Putamen (tissue), 1 donor: ENCODE measurements at regions not wholly inside any gene's neighbourhood (a gene's known extent, or its start where the extent isn't known, plus 50 kb on each side); places are given as distances from the start of the nearest gene placed in this dataset.
"Not testable (repeated sequence)": the region's sequence is repeated elsewhere in the genome, so short reads cannot be mapped to it uniquely, and the experiment has no call there.

ENCODE experiments used
- DNase-seq: peaks from one replicate; pipeline ENCODE4 v3.0.0-alpha.2; 2016; ENCODE audit warnings: low spot score

DNA sequence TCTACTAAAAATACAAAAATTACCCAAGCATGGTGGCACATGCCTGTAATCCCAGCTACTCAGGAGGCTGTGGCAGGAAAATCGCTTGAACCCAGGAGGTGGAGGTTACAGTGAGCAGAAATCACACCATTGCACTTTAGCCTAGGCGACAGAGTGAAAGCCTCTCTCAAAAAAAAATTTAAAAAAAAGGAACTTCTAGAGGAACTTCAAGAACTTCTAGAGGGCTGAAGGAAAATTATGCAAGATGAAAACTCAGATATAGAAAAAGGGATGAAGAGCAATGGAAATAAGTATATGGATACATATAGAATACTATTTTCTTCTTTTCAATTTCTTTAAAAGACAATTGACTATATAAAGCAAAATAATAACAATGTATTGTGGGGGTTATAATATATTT lies 51.2 kb upstream of the PRR5 start:
- no peak for DNase-seq

DNA sequence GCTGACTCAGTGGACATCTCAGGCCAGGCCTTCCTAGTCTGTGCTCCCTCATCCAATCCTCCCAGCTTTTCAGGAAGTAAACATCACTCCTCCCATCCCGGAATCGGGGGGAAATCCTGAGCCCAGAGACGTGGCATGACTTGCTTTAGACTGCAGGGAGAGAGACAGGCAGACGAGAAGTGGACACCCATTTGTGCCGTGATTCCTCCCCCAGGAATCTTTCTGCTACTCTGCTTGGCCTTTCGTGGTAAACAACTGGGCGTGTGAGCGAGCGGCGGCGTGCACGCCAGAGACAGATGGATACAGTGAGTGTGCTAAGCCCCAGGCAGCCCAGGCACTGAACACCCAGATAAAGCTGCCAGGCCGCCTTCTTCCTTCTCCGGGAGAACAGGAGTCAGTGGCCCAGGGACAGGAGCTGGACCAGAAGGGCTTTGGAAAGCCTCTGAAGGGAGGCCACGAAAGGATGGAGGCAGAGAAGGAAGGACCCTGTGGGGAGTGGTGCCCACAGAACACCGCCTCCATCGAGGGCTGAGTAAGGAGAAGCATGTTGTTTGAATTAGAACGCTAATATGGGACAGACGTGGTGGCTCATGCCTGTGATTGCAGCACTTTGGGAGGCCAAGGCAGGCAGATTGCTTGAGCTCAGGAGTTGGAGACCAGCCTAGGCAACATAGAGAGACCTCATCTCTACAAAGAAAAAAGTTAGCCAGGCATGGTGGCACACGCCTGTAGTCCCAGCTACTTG lies 53.0 kb upstream of the PRR5 start:
- DNase-seq = no peak

DNA sequence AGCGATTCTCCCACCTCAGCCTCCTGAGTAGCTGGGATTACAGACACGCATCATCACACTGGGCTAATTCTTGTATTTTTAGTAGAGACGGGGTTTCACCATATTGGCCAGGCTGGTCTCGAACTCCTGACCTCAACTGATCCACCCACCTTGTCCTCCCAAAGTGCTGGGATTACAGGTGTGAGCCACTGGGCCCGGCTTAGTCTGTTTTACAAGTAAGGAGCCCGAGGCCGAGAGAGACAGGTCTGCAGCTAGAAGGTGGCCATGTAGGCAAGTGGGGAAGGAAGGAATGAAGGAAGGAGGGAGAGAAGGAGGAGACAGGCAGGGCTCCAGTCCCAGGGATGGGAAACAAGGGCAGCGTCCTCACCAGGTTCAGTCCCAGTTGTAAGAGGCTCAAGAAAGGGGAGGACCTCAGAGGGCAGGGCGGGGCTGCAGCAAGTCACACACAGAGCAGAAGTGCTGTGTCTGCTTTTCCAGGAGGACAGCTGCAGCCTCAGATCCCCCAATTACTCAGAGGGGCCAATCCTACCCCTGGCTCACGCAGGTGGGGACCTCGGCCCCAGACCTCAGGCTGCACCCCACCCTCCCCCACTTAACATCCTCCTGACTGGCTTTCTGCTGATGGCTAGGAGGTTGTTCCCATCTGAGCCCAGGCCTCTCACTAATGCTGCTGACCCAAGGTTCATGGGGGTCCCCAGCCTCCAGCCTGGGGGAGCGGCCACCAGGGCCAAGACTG lies 53.8 kb upstream of the PRR5 start:
- DNase-seq = no peak

DNA sequence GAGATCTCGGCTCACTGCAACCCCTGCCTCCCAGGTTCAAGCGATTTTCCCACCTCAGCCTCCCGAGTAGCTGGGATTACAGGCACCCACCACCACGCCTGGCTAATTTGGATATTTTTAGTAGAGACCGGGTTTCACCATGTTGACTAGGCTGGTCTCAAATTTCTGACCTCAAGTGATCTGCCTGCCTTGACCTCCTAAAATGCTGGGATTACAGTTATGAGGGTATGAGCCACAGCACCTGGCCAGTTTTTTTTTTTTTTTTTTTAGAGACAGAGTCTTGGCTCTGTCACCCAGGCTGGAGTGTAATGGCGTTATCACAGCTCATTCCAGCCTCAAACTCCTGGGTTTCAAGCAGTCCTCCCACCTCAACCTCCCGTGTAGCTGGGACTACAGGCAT lies 54.9 kb upstream of the PRR5 start:
- no peak for DNase-seq

DNA sequence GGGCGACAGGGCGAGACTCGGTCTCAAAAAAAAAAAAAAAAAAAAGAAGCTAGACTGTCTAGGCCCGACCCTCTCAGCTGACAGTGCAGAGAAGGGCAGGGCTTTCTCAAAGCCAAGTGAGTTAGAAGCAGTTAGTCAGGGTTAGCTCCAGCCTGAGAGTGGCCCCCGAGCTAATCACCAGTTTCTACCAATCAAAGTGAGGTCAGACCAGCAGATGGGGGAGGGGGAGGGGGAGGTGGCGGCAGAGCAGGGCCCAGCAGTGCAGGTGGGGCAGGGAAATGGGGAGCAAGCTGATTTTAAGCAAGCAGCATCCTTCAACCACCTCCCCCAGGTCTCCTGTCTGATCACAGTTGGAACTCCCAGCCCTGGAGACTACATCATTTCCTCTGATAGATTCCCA lies 55.3 kb upstream of the PRR5 start:
- DNase-seq = no peak

DNA sequence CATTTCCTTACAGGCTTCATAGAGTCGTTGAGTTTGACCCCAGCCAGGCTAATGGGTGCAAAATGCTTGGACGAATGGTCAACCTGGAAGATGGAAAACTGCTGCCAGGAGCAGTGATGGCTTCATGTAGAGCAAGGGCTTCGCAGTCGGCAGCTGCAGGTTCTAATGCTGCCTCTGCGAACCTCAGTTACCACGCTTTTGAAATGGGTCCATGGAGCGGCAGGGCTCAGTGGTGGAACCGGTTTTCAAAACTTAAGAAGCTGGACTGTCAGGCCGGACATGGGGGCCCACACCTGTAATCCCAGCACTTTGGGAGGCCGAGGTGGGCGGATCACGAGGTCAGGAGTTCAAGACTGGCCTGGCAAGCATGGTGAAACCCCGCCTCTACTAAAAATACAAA lies 55.9 kb upstream of the PRR5 start:
- DNase-seq = no peak

DNA sequence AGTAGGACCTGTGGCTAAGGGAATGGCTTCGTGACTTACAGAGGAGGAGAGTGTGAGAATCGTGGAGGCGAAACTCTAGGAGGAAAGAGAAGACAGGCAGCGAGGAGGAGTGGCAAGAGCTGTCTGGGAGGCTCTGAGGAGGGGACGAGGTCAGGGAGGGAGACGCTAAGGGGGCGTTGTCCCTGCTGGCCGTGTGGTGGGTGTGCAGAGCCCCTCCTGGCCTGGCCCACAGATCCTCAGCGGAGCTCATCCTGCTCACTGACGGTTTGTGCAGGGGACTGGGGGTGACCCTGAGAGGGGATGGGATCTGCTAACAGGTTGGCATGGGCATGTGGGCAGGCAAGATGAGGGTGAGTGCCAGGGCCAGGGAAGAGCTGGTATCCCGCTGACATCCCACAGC lies 56.5 kb upstream of the PRR5 start:
- DNase-seq = no peak

DNA sequence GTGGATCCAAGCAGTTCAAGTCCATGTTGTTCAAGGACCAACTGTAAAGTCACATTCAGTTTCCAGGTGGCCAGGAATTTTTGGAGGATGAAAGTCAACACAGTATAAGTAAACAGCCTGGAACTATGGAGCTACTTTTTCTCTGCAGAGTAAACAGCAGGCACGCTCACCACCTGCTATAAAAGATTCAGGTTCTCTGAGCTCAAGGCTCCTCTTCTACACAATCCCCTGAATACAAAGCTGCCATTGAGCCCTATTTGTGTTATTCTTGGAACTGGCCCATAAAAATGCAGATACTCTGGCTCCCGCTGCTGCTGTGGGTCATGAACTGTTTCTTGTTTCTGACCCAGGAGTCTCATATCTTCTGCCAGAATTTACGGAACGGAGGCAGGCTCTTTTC lies 56.9 kb upstream of the PRR5 start:
- no peak for DNase-seq

DNA sequence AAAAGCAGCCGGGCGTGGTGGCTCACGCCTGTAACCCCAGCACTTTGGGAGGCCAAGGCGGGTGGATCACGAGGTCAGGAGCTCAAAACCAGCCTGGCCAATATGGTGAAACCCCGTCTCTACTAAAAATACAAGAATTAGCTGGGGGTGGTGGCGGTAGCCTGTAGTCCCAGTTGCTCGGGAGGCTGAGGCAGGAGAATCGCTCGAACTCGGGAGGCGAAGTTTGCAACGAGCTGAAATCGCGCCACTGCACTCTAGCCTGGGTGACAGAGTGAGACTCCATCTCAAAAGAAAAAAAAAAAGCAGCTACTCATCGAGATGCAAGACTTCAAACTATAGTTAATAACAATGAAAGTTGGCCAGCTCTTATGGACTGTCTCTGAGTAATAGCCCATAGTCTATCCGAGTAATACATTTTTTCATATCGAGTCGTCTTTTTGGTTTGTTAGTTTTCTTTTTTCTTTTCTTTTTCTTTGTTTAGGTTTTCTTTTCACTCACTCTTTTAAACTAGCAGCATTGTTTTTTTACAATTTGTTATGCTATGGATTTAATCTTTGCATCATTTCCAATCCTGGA lies 58.4 kb upstream of the PRR5 start:
- DNase-seq = not testable (repeated sequence)

DNA sequence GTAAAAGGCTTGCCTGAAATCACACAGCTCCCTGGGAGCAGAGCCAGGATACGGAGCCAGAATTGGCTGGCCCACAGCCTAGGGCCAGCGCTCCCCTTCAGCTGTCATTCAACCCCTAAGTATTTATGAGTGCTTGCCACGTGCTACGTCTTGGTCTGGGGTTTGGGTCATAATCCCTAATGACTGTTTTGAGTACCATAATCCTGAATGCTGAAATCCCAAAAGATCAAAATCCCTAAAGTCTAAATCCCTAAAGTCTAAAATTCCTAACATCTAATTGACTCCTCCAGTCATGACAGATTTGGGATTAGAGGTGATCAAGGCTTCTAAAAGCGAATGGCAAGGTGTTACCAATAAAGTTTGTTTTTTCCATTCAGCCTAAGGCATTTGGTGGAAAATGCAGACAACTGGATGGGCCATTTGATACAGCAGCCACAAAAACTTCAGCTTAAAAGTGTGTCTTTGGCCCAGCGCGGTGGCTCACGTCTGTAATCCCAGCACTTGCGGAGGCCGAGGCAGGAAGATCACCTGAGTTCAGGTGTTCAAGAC lies 59.8 kb upstream of the PRR5 start:
- no peak for DNase-seq

DNA sequence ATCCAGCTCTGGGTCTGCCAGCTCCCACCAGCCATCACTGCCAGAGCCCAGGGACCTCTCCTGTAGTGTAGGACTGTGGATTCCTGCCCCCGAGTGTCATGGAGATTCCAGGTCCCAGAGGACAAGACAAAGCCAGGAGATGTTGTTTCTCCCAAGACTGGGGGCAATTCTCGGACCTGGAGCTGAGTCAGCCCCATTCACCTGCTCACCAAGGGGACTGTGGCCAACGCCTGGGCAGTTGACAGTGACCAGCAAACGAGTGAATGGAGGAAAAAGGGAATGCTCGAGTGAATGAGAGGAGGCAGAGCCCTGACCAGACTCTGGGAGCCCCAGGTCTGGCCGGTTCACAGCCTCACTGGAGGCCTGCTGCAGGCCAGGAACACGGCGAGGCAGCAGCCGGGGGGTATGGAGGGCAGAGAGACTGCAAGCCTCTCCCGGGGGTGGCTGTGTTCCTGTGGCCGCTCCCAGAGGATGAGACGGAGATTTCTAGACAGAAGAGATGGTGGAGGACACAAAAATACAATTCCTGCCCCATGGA lies 61.3 kb upstream of the PRR5 start:
- no peak for DNase-seq

DNA sequence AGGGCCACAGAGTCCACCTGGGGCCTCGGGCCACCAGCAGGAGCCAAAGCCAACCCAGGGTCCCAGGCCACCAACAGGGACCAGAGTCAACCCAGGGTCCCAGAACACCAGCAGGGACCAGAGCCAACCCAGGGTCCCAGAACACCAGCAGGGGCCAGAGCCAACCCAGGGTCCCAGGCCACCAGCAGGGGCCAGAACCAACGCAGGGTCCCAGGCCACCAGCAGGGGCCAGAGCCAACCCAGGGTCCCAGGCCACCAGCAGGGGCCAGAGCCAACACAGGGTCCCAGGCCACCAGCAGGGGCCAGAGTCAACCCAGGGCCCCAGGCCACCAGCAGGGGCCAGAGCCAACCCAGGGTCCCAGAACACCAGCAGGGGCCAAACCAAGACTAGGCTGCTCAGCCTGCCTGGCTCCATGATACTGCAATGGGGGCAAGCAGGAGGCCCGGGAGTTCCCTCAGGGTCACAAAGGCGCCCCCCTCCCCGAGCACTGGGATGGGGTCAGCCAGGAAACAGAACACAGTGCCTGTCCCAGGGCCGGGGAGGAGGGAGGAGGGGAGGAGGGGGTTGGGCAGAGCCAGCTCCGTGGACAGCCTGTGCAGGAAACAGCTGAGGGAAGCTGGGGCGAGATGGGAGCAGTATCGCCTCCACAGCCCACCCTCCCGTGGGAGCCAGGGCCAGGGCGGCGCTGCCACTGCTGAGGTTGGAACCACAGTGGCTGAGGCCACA lies 62.0 kb upstream of the PRR5 start:
- DNase-seq = no peak

DNA sequence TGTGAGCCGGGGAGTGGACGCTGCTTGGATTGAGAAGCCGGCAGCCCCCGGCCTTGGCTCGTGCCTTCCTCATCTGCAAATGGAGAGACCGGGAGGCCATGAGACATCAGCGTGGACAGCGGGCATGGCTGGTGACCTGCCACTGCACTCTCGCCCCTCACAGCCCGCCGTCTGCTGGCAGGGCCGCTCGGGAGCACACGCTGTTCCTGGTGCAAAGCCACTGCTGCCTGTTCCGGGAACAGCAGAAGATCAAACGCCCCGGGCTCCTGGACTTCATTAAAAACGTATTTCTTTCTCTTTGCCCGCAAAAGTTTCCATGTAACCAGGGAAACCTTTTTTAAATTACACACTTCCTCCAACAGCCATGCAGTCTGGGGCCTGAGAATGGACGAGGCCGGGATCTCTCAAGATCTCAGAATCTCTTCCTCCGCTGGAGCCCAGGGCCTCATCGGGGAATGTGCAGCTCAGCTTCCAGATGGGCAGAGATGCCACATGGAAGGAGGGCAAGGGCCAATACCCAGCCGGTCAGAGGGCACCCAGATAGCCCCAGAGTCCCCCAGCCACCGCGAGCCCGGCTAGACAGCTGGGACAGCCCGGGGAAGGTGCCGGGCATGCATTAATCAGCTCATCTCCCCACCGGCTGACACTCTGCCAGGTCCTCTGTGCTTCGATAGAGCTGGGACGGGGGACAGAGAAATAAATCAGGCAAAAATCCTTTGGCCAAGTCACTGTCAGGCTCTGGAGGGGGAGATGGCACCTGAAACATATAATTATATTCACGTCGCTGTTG lies 62.8 kb upstream of the PRR5 start:
- peak; percentile 63 for DNase-seq

DNA sequence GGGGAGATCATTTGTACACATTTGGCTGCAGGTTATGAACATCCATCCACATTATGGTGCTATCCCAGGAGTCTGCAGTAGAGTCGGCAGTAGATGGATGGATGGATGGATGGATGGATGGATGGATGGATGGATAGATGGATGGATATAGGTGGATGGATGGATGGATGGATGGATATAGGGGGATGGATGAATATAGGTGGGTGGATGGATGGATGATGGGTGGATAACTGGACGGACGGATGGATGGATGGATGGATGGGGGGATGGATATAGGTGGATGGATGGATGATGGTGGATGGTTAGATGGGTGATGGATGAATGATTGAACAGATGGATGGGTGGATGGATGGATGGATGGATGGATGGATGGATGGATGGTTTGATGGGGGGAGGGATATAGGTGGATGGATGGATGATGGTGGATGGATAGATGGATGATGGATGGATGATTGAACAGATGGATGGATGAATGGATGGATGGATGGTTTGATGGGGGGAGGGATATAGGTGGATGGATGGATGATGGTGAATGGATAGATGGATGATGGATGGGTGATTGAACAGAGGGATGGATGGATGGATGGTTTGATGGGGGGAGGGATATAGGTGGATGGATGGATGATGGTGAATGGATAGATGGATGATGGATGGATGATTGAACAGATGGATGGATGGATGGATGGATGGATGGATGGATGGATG lies 65.3 kb upstream of the PRR5 start:
- not testable (repeated sequence) for DNase-seq

DNA sequence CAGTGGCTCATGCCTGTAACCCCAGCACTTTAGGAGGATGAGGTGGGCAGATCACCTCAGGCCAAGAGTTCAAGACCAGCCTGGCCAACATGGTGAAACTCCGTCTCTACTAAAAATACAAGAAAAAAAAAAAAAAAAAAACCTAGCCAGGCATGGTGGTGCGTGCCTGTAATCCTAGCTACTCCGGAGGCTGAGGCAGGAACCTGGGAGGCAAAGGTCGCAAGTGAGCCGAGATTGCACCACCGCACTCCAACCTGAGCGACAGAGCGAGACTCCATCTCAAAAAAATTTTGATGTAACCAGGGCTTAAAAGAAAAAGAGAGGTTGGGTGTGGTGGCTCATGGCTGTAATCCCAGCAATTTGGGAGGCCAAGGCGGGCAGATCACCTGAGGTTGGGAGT lies 66.4 kb upstream of the PRR5 start:
- DNase-seq = not testable (repeated sequence)

DNA sequence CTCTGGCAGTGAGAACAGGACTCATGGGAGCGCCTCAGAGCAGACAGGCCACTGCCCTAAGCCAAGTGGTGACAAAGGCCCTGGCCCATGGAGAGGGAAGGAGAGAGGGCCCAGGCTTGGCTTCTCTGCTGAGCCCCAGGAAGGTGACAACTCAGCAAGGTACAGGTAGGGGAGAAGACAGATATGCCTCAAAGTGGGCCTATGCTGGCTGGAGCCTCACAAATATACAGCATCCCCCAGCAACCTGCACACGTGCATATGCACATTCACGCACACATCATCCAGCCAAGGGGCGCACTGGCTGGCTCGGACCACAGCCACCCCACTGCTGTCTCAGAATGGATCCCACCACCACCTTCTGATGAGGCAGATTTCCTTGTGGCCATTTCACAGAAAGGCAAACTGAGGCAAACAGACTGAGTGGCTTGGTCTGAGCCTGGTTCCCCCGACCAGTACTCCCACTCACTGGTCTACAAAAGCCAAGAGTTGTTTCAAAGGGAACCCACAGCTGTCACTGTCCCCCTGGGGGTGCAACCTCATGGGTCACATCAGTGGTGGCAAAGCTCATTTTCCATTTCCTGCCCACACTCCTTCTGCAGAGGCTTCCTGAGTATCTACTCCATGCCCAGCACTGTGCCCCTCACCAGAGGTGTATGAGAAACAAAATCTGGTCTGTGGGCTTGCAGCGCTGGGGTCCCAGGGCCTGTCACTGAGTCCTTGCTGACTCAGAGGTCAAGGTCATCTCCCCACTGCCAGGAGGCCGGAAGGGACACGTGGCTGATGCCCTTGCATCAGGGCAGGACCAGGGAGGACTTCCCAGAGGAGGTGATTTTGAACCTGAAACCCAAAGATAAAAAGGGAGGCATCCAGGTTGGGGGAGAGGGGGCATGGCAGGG lies 67.3 kb upstream of the PRR5 start:
- no peak for DNase-seq

DNA sequence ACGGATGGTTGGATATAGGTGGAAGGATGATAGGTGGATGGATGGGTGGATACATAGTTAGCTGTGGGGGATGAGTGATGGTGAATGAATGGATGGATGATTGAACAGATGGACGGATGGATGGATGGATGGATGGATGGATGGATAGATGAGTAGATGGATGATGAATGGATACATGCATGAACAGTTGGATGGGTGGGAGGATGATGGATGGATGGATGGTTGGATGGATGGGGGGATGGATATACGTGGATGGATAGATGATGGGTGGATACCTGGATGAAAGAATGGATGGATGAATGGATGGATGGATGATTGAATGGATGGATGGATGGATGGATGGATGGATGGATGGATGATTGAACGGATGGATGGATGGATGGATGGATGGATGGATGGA lies 68.4 kb upstream of the PRR5 start:
- no peak for DNase-seq

DNA sequence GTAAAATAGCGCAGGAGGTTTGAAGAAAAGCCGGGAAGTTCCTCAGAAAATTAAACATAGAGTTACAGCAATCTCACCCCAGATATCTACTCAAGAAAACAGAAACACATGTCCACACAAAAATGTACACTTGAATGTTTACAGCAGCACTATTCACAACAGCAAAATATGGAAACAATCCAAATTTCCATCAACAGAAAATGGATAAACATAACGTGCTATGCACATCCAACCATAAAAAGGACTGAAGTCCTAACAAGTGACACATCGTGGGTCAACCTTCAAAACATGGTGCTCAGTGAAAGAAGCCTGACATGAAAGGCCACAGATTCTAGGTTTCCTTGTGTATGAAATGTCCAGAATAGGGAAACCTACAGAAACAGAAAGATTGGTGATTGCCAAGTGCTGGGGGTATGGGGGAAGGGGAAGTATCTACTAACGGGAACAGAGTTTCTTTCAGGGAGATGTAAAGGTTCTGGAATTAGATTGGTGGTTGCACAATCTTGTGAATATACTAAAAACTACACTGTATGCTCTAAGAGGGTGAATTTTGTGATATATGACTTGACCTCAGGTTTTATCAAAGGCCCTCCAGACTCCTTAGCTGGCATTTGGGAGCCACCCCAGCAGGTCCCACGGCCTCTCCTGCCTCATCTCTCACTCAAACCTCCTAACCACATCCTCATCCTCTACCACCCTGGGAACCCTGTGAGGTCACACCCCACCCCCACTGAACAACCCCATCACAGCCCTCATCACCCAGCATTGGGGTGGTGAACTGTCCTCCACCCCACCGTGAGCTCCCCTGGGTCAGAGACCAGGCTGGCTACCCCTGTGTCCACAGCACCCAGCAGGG lies 69.2 kb upstream of the PRR5 start:
- no peak for DNase-seq

DNA sequence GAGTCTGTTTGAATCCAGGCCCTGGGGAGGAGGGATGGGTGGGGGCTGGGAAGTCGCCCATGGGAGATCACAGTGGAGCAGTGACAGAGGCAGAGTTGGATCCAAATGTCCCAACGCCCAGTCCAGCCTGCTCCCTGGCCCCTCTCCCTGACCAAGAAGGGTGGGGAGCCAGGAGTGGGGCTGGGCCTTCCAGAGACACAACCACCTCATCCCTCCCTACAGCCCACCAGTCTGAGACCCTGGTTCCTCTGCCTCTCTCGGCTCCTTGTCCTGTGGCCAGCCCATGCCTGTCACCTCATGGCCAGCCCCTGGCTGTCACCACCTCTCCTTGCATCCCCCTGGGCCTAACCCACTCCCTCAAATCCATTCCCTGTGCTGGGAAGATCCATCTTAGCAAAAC lies 71.2 kb upstream of the PRR5 start:
- no peak for DNase-seq
